Suprapubic skin (tissue), 4 donors: ENCODE measurements at regions not wholly inside any gene's neighbourhood (a gene's known extent, or its start where the extent isn't known, plus 50 kb on each side); places are given as distances from the start of the nearest gene placed in this dataset.
"Not testable (repeated sequence)": the region's sequence is repeated elsewhere in the genome, so short reads cannot be mapped to it uniquely, and the experiment has no call there.

Source experiments
- DNase-seq, 2 donors: peaks; one replicate each; pipeline ENCODE4 v3.0.0-alpha.2; 2019; ENCODE audit warnings: low spot score in 2 of 2
- H3K27ac ChIP-seq: fragments of 200-600 bp; sonication (generic); one replicate; pipeline ENCODE4 v1.5.1; 2019
- H3K27me3 ChIP-seq: fragments of 200-600 bp; sonication (generic); one replicate; pipeline ENCODE4 v1.5.1; 2019
- H3K36me3 ChIP-seq: fragments of 200-600 bp; sonication (generic); one replicate; pipeline ENCODE4 v1.5.1; 2019
- H3K4me1 ChIP-seq: fragments of 200-600 bp; sonication (generic); one replicate; pipeline ENCODE4 v1.5.1; 2019
- H3K4me3 ChIP-seq: fragments of 200-600 bp; sonication (generic); one replicate; pipeline ENCODE4 v1.5.1; 2019; ENCODE audit warnings: mild to moderate bottlenecking
- H3K9me3 ChIP-seq: fragments of 200-600 bp; sonication (generic); one replicate; pipeline ENCODE4 v1.5.1; 2019
- CTCF ChIP-seq, 2 donors: fragments of 200-600 bp in 1 of 2; fragments of 450-650 bp in 1 of 2; sonication (generic) in 1 of 2; IDR thresholded peaks; one replicate each; pipeline ENCODE4 v1.5.1; 2016 to 2019; ENCODE audit warnings: antibody characterized with exemption in 2 of 2, mild to moderate bottlenecking in 1 of 2, moderate library complexity in 1 of 2
- EP300 ChIP-seq: sonication (generic); formaldehyde crosslinking; IDR thresholded peaks from one replicate; pipeline ENCODE4 v1.6.1; 2017; ENCODE audit warnings: antibody characterized with exemption
- POLR2A ChIP-seq, 2 donors: fragments of 450-650 bp; IDR thresholded peaks; one replicate each; pipeline ENCODE4 v1.6.1; 2017; ENCODE audit warnings: antibody characterized with exemption in 2 of 2, mild to moderate bottlenecking in 2 of 2, moderate library complexity in 2 of 2
- POLR2AphosphoS5 ChIP-seq, 3 donors: sonication (generic); formaldehyde crosslinking; IDR thresholded peaks; one replicate each; pipeline ENCODE4 v1.6.1; 2017; ENCODE audit warnings: antibody characterized with exemption in 3 of 3
- WGBS: methylation state at CpG from one replicate; pipeline ENCODE4 v1.1.5; 2018; 5-methylcytosine and 5-hydroxymethylcytosine counted together

- H3K27me3 ChIP-seq, result peaks cover 4% of the 10 kb centered on the region
- H3K9me3 ChIP-seq, result no peaks in the 10 kb centered on the region
- no peaks in the 10 kb centered on the region for H3K4me1 ChIP-seq
- H3K36me3 ChIP-seq, result no peaks in the 10 kb centered on the region
- TF ChIP-seq POLR2AphosphoS5 (IDR thresholded peaks at IDR 0.05), result no peak
- no peak for DNase-seq
- no peak overlapping the region for H3K4me3 ChIP-seq
- 42% methylated on average over 1 of the region's 1 CpG for WGBS
- no peak overlapping the region for H3K27ac ChIP-seq
These were observed 116.1 kb downstream of the SLC4A3 start for GRCh38 chr2:219743548-219743947.

GRCh38 chr2:219744066-219744465 is 116.6 kb downstream of the SLC4A3 start:
- Histone ChIP-seq H3K4me1 (no peaks in the 10 kb centered on the region), H3K36me3 (no peaks in the 10 kb centered on the region), H3K27me3 (peaks cover 4% of the 10 kb centered on the region), H3K4me3 (no peak overlapping the region), H3K9me3 (no peaks in the 10 kb centered on the region), H3K27ac (no peak overlapping the region)
- no peak for DNase-seq
- TF ChIP-seq CTCF (IDR thresholded peaks at IDR 0.05), result no peak
- no peak for TF ChIP-seq POLR2AphosphoS5 (IDR thresholded peaks at IDR 0.05)
- no peak for TF ChIP-seq POLR2A (IDR thresholded peaks at IDR 0.05)
- no peak for TF ChIP-seq EP300
- WGBS, result 45% methylated on average over 2 of the region's 2 CpGs

GRCh38 chr2:219744600-219744999 is 117.2 kb downstream of the SLC4A3 start:
- no peaks in the 10 kb centered on the region for H3K4me1 ChIP-seq
- H3K27ac ChIP-seq, result no peak overlapping the region
- no peak for DNase-seq
- WGBS, result 56% methylated on average over 4 of the region's 4 CpGs
- no peak for TF ChIP-seq CTCF (IDR thresholded peaks at IDR 0.05)
- no peak for TF ChIP-seq POLR2A (IDR thresholded peaks at IDR 0.05)
- no peak overlapping the region for H3K4me3 ChIP-seq
- H3K27me3 ChIP-seq, result peaks cover 4% of the 10 kb centered on the region
- no peaks in the 10 kb centered on the region for H3K36me3 ChIP-seq
- H3K9me3 ChIP-seq, result no peaks in the 10 kb centered on the region

GRCh38 chr2:219747637-219748036 is 120.2 kb downstream of the SLC4A3 start:
- TF ChIP-seq CTCF (IDR thresholded peaks at IDR 0.05) (no peak), POLR2A (IDR thresholded peaks at IDR 0.05) (no peak), EP300 (no peak), POLR2AphosphoS5 (IDR thresholded peaks at IDR 0.05) (no peak)
- no peaks in the 10 kb centered on the region for H3K36me3 ChIP-seq
- WGBS, result 80% methylated on average over 1 of the region's 1 CpG

GRCh38 chr2:219748671-219749570 is 121.5 kb downstream of the SLC4A3 start:
- Histone ChIP-seq H3K4me1 (no peaks in the 10 kb centered on the region), H3K27me3 (no peaks in the 10 kb centered on the region), H3K27ac (no peak overlapping the region), H3K9me3 (no peaks in the 10 kb centered on the region), H3K36me3 (no peaks in the 10 kb centered on the region), H3K4me3 (no peak overlapping the region)
- WGBS, result 80% methylated on average over 4 of the region's 4 CpGs
- TF ChIP-seq POLR2AphosphoS5 (IDR thresholded peaks at IDR 0.05) (no peak), EP300 (no peak), CTCF (IDR thresholded peaks at IDR 0.05) (no peak), POLR2A (IDR thresholded peaks at IDR 0.05) (no peak)
- no peak for DNase-seq

More at GRCh38 chr2:219747637-219748036, 120.2 kb downstream of the SLC4A3 start:
- Histone ChIP-seq H3K27ac (no peak overlapping the region), H3K27me3 (no peaks in the 10 kb centered on the region), H3K9me3 (no peaks in the 10 kb centered on the region), H3K4me3 (no peak overlapping the region), H3K4me1 (no peaks in the 10 kb centered on the region)
- DNase-seq, result no peak

DNA sequence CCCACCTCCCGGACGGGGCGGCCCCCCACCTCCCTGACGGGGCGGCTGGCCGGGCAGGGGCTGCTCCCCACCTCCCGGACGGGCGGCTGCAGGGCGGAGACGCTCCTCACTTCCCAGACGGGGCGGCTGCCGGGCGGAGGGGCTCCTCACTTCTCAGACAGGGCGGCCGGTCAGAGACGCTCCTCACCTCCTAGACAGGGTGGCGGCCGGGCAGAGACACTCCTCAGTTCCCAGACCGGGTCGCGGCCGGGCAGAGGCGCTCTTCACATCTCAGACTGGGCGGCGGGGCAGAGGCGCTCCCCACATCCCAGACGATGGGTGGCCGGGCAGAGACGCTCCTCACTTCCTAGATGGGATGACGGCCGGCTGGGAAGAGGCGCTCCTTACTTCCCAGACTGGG is 123.7 kb downstream of the SLC4A3 start:
- 100% methylated on average over 8 of the region's 34 CpGs for WGBS
- not testable (repeated sequence) for H3K27me3 ChIP-seq, DNase-seq, H3K9me3 ChIP-seq, H3K36me3 ChIP-seq, H3K4me3 ChIP-seq, H3K27ac ChIP-seq, H3K4me1 ChIP-seq
